ENCODE measurements at regions not wholly inside any gene's neighbourhood (a gene's known extent, or its start where the extent isn't known, plus 50 kb on each side); places are given as distances from the start of the nearest gene placed in this dataset.

DNA sequence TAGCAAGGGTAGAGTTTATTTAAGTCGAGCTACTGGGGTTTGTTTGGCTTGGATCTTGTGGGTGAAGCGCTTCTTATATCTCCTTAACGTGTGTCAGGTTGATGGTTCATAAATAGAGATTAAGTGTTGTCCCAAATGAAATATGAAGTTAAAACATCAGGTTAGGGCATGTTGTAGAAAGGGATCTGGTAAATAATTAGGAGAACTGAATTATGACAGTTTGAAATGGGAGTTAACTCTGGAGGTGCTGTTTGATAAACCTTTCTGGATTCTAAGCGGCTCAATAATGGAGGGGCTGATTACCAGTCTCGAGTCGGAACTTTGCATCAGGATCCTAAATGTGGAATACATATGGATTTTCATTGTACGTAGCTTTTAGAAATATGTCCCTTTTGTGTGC, 717.0 kb upstream of the WWC1 start:
- TF ChIP-seq, protein P1, sequence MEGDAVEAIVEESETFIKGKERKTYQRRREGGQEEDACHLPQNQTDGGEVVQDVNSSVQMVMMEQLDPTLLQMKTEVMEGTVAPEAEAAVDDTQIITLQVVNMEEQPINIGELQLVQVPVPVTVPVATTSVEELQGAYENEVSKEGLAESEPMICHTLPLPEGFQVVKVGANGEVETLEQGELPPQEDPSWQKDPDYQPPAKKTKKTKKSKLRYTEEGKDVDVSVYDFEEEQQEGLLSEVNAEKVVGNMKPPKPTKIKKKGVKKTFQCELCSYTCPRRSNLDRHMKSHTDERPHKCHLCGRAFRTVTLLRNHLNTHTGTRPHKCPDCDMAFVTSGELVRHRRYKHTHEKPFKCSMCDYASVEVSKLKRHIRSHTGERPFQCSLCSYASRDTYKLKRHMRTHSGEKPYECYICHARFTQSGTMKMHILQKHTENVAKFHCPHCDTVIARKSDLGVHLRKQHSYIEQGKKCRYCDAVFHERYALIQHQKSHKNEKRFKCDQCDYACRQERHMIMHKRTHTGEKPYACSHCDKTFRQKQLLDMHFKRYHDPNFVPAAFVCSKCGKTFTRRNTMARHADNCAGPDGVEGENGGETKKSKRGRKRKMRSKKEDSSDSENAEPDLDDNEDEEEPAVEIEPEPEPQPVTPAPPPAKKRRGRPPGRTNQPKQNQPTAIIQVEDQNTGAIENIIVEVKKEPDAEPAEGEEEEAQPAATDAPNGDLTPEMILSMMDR (IDR thresholded peaks at IDR 0.05; ENCODE audit: insufficient read depth, low read length, poor library complexity, severe bottlenecking) = no peak
- no peak for TF ChIP-seq EZH2phosphoT487 (conservative IDR thresholded peaks at IDR 0.05; ENCODE audit: low read length)

Measured in SU-DHL-6 (cell line).